ENCODE measurements at regions not wholly inside any gene's neighbourhood (a gene's known extent, or its start where the extent isn't known, plus 50 kb on each side); places are given as distances from the start of the nearest gene placed in this dataset.

- TF ChIP-seq CTCF (IDR thresholded peaks at IDR 0.05), result no peak
- no peaks in the 10 kb centered on the region for H3K36me3 Mint-ChIP-seq (ENCODE audit: unreplicated experiment)
- peaks cover 51% of the 10 kb centered on the region for H3K27me3 Mint-ChIP-seq (ENCODE audit: unreplicated experiment)
- H3K4me3 Mint-ChIP-seq (ENCODE audit: unreplicated experiment), result no peak overlapping the region
- H3K9me3 Mint-ChIP-seq (ENCODE audit: unreplicated experiment), result peaks cover 15% of the 10 kb centered on the region
- H3K27ac Mint-ChIP-seq (ENCODE audit: unreplicated experiment), result no peak overlapping the region
- DNase-seq (ENCODE audit: extremely low spot score, unreplicated experiment), result no peak
- no peaks in the 10 kb centered on the region for H3K4me1 Mint-ChIP-seq (ENCODE audit: unreplicated experiment)
These were observed 192.3 kb upstream of the ZMIZ1 start for GRCh38 chr10:78876449-78876848.

DNA sequence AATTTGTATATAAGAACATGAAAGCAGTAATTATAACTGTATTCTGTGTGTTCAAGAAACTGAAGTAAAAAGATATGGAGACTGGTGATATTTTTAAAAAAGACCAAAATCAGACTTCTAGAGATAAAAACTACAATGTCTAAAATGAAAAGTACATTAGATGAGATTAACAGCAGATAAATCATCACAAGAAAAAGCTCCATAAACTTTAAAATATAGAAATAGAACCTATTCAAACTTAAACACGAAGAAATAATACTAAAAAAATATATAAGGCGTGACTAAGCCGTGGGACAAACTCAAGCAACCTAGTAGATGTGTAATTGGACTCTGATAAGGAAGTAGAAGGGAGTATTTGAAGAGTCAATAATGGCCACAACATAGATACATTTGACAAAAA is 189.1 kb upstream of the ZMIZ1 start:
- H3K36me3 Mint-ChIP-seq (ENCODE audit: unreplicated experiment), result no peaks in the 10 kb centered on the region
- TF ChIP-seq CTCF (IDR thresholded peaks at IDR 0.05), result no peak

GRCh38 chr10:78886129-78886528 is 182.6 kb upstream of the ZMIZ1 start:
- no peak for TF ChIP-seq CTCF (IDR thresholded peaks at IDR 0.05)
- Mint-ChIP-seq H3K9me3 (ENCODE audit: unreplicated experiment) (peaks cover 18% of the 10 kb centered on the region), H3K4me3 (ENCODE audit: unreplicated experiment) (no peak overlapping the region), H3K27me3 (ENCODE audit: unreplicated experiment) (peaks cover 38% of the 10 kb centered on the region), H3K4me1 (ENCODE audit: unreplicated experiment) (peaks cover 7% of the 10 kb centered on the region), H3K27ac (ENCODE audit: unreplicated experiment) (no peak overlapping the region), H3K36me3 (ENCODE audit: unreplicated experiment) (peaks cover 5% of the 10 kb centered on the region)
- no peak for DNase-seq (ENCODE audit: extremely low spot score, unreplicated experiment)

More for the DNA sequence above, 189.1 kb upstream of the ZMIZ1 start:
- Mint-ChIP-seq H3K27ac (ENCODE audit: unreplicated experiment) (no peak overlapping the region), H3K4me1 (ENCODE audit: unreplicated experiment) (no peaks in the 10 kb centered on the region), H3K27me3 (ENCODE audit: unreplicated experiment) (peaks cover 53% of the 10 kb centered on the region), H3K4me3 (ENCODE audit: unreplicated experiment) (no peak overlapping the region), H3K9me3 (ENCODE audit: unreplicated experiment) (peaks cover 18% of the 10 kb centered on the region)
- no peak for DNase-seq (ENCODE audit: extremely low spot score, unreplicated experiment)

GRCh38 chr10:78889536-78890063 is 179.2 kb upstream of the ZMIZ1 start:
- no peak overlapping the region for H3K27ac Mint-ChIP-seq (ENCODE audit: unreplicated experiment)
- peaks cover 15% of the 10 kb centered on the region for H3K27me3 Mint-ChIP-seq (ENCODE audit: unreplicated experiment)
- no peak for TF ChIP-seq CTCF (IDR thresholded peaks at IDR 0.05)
- peaks cover 5% of the 10 kb centered on the region for H3K36me3 Mint-ChIP-seq (ENCODE audit: unreplicated experiment)
- no peak for DNase-seq (ENCODE audit: extremely low spot score, unreplicated experiment)
- H3K4me1 Mint-ChIP-seq (ENCODE audit: unreplicated experiment), result peaks cover 7% of the 10 kb centered on the region
- H3K9me3 Mint-ChIP-seq (ENCODE audit: unreplicated experiment), result peaks cover 15% of the 10 kb centered on the region
- H3K4me3 Mint-ChIP-seq (ENCODE audit: unreplicated experiment), result no peak overlapping the region

- H3K4me3 Mint-ChIP-seq (ENCODE audit: unreplicated experiment), result no peak overlapping the region
- H3K4me1 Mint-ChIP-seq (ENCODE audit: unreplicated experiment), result peaks cover 7% of the 10 kb centered on the region
- peaks cover 11% of the 10 kb centered on the region for H3K9me3 Mint-ChIP-seq (ENCODE audit: unreplicated experiment)
- no peak overlapping the region for H3K27ac Mint-ChIP-seq (ENCODE audit: unreplicated experiment)
- peaks cover 5% of the 10 kb centered on the region for H3K36me3 Mint-ChIP-seq (ENCODE audit: unreplicated experiment)
- peak; percentile 68 for DNase-seq (ENCODE audit: extremely low spot score, unreplicated experiment)
- H3K27me3 Mint-ChIP-seq (ENCODE audit: unreplicated experiment), result peaks cover 12% of the 10 kb centered on the region
- TF ChIP-seq CTCF (IDR thresholded peaks at IDR 0.05), result no peak
These were observed 178.3 kb upstream of the ZMIZ1 start for GRCh38 chr10:78890506-78890905.
